DMS53 treated with DMSO at 0.1 percent for 48 hours (cell line): ENCODE measurements at regions not wholly inside any gene's neighbourhood (a gene's known extent, or its start where the extent isn't known, plus 50 kb on each side); places are given as distances from the start of the nearest gene placed in this dataset.
A peak's percentile ranks its signal among the peaks of the same experiment; 100 is the strongest.
"Not testable (repeated sequence)": the region's sequence is repeated elsewhere in the genome, so short reads cannot be mapped to it uniquely, and the experiment has no call there.

Source experiments
- DNase-seq: peaks from one replicate; lab custom pipeline; 2025; ENCODE audit not compliant: unreplicated experiment; lab: John Stamatoyannopoulos, UW

DNA sequence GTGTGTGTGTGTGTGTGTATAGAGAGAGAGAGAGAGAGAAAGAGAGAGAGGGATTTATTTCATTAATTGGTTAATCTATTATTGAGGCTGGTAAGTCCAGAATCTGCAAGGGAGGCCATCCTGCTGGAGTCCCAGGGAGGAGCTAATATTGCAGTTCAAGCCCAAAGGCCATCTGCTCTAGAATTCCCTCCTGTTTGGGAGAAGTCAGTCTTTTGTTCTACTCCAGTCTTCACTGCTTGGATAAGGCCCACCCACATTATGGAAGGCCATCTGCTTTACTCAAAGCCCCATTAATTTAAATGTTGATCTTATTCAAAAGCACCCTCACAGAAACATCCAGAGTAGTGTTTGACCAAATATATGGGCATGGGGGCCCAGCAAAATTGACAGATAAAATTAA is 317.5 kb upstream of the RASGEF1B start:
- no peak for DNase-seq

DNA sequence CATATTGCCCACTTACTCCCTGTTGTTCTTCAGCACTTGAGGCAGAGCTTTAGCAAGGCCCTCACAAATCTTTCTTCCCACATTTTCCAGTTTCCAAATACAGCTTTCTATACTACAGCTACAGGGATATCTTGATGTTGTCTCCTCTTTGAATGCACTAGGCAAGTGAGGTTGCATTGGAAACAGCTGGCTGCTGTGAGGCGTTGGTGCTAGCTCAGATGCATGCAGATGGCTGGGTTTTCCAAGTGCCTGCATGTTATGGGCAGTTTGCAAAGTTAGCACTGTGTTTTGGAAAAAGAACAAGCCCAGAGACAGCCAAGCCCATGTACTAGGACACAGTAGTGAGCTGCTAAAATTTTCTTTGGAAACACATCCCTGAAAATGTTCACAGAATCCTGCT is 315.1 kb upstream of the RASGEF1B start:
- DNase-seq: no peak

DNA sequence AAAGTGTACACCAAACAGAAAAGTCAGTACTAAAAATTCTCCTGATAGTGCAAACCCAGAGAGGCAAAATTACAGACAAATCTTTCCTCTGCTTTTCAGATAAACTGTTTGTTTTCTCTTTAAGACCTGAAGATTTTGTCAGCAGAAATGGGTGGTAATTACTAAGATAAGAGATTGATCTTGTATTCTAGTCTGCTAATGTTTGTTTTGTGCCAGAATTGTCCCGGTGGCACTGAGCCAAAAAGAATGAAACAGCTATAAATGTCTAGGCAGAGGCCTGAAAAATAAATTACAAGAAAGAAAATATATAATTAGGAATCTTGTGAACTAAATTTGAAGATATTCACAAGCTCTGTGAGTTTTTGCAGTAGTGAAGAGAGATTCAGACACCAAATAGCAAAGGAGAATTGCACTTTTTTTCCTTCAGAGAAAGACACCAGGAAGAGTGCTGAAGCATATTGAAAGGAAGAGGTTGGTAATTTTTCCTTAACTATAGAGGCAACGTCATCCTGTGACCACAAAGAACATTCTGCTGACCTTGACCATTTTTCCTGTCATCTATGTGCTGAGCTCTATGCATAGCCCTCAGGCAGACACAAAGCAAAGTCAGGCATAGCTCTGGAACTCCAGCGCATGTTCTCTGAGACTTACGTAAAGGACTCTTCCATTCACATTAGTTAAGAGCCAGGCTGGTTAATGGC is 314.5 kb upstream of the RASGEF1B start:
- DNase-seq: peak; percentile 2

DNA sequence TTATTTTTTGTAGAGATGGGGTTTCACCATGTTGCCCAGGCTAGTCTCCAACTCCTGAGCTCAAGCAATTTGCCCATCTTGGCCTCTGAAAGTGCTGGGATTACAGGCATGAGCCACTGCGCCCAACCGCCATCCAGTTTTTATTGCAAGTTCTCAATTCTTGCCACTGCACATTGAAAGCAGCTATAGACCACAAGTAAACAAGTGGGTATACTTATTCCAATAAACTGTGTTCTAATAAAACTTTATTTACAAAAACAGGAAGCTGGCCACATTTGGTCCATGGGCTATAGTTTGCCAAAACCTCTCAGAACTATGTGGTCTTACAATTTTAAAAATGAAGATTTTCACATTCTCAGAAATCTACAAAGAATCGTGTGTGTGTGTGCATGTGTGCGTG is 313.6 kb upstream of the RASGEF1B start:
- DNase-seq: no peak

DNA sequence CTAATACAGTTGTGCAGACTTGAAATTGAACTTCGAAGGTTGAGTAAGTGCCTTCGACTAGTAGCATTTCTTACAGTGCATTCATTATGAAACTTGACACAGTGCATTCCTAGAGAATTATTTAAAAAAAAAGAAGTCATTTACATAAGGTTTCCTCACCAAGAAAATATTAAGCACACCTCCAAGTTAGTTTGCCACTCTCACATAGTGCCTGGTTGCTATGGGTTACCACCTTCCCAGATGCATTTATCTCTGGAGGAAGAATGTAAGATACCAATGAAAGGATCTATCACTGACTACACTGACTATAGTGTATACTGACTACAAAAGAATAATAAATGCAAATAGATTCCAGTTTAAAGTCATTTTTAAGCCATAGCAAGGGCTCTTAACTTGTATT is 311.9 kb upstream of the RASGEF1B start:
- no peak for DNase-seq

DNA sequence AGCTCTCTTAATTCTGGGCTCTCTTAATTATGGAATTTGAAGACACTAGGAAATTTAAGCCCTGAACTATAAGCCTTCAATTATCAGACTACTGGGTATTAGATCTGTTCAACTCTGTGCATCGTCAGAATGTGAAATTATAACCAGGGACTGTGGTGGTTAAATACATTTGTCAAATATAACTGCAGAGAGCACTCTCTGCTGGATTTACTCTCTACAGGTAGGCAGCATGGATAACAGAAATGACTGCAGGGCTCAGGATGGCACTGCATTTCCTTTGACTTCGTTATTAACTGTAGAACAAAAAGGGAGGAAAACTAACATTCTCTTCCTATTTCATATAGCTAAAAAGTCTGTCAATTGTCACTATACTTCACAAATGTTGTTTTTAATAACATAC is 310.1 kb upstream of the RASGEF1B start:
- no peak for DNase-seq

DNA sequence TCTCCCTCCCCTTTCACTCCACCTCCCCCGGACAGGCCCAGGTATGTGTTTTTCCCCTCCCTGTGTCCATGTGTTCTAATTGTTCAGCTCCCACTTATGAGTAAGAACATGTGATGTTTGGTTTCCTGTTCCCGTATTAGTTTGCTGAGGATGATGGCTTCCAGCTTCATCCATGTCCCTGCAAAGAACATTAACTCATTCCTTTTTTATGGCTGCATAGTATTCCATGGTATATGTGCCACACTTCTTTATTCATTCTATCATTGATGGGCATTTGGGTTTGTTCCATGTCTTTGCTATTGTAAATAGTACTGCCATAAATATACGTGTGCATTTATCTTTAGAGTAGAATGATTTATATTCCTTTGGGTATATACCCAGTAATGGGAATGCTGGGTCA is 306.0 kb upstream of the RASGEF1B start:
- DNase-seq: not testable (repeated sequence)

DNA sequence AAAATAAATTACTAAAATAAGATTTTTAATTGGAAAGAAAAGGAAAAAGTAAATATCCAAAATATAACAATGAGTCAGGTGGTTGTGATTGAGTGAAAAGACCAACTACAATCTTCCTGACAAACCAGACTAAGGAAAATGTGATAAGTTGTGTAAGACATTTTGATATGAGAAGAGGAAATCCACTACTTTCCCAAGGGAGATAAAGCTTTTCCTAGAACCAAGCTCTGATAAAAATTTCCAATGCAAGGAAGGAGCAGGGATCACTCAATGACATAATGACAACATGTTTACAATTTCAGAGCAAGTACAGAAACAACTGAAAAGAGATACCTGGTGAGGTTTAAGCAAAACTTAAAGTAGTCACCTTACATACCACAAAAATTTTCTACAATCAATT is 305.1 kb upstream of the RASGEF1B start:
- DNase-seq: no peak

DNA sequence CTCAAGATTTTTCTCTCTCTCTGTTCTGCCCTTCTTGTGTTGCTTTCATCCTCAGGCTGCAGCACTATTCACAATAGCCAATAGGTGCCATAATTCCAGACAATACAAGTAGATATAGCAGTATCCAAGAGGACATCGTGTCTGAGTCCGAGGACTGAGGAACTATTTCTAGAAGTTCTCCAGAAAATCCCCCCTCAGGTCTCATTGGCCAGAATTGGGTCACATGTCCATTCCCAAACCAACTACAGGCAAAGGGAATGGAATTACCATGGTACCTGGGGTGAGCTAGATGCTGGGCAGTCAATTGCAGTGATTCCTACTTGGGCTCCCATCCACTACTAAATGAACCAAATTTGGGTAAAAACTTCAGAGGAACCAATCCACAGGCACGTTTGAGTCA is 301.9 kb upstream of the RASGEF1B start:
- DNase-seq: no peak

DNA sequence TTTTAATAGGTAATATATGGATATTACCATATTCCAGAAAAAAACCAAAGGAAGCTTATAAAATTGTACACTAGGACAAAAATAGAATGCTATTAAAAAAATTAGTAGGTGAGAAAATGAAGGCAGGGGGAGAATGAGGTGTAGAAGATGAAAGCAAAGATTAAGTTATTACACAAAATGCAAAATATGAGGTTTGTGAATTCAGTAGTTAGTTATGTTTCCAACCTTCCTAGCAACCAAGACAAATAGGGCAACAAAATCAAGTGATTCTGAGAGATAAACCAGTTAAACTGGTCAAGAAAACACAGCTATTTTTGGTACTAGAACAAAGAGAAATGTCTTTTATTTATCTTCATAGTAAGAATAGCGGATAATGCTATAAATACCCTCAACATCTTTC is 300.0 kb upstream of the RASGEF1B start:
- DNase-seq: no peak

DNA sequence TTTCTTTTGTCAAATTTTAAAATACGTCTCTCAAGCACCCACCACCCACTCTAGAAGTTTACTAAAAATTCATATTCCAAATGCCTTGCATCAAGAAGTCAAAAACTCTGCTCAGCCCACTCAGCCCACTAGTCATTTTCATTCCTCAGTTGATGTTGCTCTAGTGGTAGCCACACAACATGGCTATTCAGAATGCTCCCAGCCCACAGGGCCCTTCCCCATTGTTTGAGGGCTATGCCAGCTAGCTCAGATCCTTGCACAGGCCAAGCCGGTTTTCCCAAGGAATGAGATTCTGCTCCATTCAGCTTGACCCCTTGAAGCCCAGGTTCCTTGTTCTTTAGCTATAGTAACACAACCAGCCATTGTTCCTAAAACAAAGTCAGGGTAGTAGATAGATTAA is 297.5 kb upstream of the RASGEF1B start:
- no peak for DNase-seq

DNA sequence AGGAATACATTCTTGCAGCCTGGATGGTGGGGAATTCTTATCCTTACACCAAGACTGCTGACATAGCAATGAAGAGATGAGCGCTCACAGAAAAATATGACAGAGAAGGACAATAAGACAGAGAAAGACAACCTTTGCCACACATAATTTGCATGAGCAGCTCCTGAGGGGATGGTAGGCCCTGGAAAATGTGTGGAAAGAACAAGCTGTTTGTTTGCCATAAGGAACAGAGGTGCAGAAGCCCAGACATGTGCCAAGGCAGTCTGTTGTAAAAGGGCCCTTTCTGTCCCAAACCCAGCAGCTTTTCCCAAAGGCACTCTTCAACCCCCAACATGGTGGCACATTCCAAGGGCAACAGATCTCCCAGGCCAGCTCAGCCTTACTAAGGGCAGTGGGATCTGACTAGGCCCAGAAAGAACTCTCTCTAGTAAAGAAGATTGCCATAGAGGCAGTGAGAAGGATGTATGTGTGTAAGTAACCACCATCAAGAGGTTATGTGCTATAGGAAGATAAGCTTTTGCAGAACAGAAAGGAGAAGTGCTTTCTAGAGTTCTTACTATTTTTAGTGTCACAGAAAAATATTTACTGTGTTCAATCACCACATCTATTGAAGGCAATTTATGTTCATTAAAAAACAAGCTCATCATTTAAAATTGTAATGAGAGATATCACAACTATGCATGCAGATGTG is 287.0 kb upstream of the RASGEF1B start:
- DNase-seq: no peak

DNA sequence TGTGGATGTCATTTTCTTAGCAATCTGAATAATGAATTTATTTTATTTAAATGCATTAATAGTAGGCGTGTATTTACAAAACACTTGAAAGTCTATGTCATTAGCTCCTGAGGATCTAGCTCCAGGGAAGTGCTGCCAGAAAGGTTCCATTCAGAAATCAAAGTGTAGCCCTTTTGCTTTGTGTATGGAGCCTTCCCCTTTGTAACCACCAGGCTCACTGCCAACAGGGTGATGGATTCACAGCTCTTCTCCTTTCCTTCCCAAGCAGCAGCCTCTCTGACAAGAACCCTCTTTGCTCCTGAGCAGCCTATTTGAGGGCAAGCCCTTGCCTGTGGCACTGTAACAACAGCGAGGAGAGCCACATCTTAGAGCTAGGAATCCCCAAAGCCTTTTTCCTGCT is 286.0 kb upstream of the RASGEF1B start:
- no peak for DNase-seq

DNA sequence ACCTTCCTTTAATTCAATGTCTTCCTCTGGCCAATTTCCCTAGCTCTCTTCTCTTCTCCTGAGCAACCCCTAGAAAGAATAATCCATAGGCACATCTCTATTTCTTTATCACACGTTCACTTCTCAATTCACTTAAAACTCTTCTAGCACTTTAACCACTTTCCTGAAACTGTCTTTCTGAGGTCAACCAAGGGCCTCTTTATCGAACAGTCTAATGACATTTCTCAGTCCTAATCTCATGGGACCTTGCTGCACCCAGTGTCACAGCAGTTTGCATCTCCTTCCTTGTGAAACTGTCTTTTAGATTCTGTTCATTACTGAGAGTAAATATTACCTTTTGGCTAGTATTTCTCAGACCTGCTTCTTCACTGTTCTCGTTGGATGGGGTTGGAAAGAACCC is 285.3 kb upstream of the RASGEF1B start:
- no peak for DNase-seq

DNA sequence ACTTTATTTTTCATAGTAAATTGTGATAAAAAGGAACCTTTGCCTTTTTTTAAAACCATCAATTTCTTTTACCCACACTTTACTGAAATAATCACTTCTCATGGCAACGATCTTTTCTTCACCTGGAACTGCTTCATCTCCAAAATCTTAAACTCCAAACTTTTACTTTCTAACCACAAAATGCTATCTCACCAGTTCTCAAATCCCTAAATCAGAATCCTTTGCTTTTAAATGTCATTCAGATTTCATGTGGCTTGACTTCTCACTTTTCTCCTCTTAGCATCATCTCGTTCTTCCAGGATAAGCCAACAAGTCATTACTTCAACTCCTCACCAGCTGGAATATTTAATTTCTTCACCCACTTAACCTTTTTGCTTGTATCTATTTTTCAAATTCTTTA is 284.3 kb upstream of the RASGEF1B start:
- no peak for DNase-seq

DNA sequence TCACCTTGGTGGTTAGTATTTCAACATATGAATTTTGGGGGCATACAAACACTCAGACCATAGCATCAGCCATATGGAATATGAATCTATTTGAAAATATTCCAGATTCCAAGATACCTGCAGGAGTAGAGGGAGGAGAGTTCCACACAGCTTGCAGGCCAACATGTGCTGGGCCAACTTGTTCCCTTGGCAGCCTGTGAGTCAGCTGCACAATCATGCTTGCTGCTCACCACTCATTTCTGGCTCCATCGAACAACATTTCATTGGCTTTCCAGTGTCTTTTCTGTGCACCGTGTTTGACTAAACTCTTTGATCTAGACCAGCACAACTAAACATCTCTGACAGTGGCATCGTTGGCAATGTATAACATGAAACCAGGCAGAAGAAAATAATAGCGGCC is 282.5 kb upstream of the RASGEF1B start:
- no peak for DNase-seq

DNA sequence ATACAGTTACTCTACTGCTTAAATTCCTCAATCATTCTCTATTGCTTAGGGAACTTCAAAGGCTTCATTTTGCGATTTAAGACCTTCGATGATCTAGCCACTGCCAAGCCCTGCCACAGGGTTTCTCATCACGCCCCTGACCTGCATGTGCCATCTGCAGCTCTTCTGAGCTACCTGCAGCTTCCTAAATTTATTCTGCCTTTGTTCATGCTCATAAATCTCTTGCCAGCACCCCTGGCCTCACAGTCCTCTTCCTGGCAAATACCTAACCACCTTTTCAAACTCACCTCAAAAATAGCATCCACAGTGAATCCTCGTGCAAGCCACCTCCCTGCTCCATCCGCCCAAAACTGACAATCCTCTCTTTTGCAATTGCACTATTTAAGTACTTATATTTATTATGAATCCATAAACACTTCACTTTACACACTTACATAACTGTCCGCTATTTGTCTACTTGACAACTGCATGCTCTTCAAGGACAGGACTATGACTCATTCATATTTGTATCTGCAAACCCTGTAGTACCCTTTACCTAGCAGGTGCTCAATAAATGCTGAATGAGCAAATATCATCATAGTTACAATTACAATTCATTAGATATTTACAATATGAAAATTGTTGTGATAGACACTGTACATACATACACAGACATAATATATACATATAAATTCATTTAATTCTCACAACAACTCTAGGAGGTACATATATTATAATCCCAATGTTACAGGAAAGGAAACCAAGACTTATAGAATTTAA is 280.0 kb upstream of the RASGEF1B start:
- DNase-seq: no peak

DNA sequence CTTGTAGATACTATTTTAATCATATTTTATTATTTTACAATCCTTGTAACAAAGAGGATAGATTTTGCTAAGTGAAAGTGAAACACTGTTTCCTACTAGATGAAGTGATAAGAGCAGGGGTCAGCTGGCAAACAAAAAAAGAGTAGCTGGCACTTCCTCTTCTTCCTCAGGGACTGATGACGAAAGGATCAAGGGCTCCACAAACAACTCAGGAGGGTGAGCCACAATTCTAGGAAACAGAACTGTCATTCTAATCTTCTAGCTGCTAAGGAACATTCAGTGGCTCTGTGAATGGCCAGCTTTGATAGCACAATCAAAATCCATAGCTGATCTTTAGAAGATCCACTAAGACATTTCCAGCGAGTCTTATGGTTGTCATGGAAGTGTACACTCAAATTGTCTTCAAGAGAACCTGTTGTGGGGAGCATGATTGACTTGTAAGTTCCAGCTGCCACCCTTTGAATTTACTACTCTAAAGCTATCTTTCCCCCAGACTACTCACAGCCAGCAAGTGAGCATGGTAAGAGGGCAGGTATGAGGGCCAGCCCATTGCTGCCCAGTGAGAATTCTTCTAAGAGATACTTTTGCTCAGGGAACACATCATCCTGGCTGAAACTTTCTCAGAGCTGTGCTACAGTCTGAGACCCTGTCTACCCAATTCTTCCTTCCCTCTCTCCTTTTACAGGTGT is 275.7 kb upstream of the RASGEF1B start:
- DNase-seq: no peak

DNA sequence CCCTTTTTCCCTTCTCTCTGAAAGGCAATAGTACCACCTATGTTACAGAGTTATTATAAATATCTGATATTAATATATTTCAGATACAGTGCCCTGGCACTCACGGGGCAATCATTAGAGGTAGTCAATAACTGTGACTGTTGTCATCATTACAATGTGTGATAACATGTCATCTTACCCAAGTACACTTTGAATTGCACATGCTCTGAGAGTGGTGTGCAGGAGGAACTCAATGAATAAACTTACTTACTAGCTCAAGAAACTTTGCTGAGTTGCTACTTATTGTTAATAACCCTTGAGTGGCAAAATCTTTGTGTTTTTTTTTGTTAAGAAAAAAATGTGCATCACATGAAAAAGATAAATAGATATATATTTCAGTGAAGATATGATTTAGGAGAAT is 275.1 kb upstream of the RASGEF1B start:
- no peak for DNase-seq

DNA sequence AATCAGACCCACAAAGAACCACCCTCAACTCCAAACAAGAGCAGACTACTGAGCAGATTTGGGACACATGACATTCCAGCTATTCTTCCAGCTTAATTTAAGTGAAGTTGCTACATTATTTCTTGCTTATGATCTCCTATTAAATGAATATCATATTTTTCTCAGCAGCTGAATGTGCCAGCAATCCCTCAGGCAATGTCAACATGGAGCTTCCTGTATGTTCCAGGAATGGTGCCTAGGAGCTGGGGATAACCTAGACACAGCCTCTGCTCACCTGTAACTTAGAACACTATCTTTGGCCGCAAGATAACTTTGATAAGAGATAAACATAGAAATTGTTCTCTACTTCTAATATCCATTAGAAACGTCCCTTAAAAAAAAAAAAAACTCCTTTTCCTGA is 274.4 kb upstream of the RASGEF1B start:
- DNase-seq: no peak

DNA sequence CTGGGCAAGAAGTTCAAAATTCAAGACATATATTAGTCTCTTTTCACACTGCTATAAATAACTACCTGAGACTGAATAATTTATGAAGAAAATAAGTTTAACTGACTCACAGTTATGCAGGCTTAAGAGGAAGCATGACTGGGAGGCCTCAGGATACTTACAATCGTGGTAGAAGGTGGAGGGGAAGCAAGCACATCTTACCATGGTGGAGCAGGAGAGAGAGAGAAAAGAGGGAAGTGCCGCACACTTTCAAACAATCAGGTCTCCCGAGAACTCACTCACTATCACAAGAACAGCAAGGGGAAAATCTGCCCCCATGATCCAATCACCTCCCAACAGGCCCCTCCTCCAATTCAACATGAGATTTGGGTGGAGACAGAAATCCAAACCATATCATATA is 273.3 kb upstream of the RASGEF1B start:
- no peak for DNase-seq
